ENCODE measurements at regions not wholly inside any gene's neighbourhood (a gene's known extent, or its start where the extent isn't known, plus 50 kb on each side); places are given as distances from the start of the nearest gene placed in this dataset.

DNA sequence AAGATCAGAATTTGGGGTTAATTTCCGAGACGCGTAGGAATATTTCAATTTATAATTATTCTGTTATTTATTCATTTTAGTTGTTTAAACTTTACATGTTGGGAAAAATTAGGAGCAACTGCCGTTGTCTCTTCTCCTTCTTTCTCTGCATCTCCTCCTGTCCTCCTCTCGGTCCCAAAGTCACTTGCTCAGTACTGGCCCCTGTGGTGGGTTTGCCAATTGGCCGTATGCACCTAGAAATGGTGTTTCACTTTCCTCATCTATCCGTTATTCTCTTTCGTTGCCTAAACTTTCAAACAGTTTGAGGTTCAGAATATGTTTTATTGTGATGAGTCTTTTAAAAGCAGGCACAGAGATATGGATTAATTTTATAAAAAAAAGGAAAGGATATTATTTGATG, 517.9 kb downstream of the PLCL1 start:
- Mint-ChIP-seq H3K27me3 (peaks cover 42% of the 10 kb centered on the region), H3K4me1 (peaks cover 15% of the 10 kb centered on the region), H3K4me3 (no peak overlapping the region), H3K9me3 (no peaks in the 10 kb centered on the region), H3K36me3 (ENCODE audit: low read depth) (no peaks in the 10 kb centered on the region), H3K27ac (no peak overlapping the region)
- intact Hi-C loops (cut with micrococcal nuclease) = no loop called here
- DNase-seq = no peak

DNA sequence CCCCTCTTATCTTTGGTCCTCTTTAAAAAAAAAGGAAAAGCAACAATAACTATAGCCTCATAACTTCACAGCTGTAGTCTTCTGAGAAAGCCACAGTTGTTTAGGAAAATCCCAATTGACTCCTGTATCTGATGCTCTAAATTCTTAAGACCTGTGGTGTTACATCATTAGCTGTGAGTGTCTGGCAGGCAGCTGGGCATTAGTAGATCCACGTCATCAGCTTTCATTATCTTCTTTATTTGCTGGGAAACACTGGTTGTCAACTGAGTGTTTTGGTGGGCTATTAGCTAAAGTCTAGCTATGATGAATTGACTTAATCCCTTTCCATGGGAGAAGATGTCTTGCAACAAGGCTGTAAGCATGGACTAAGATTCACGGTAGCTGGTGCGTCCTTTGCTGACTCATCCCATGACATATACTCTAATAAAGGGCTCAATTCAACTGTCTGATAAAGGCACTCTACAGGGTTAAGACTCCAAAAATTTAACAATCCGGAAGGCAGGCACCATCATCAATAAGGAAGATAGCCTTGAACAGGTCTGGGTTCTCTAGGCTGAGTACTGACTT, 517.2 kb downstream of the PLCL1 start:
- peaks cover 47% of the 10 kb centered on the region for H3K27me3 Mint-ChIP-seq
- no peak overlapping the region for H3K27ac Mint-ChIP-seq
- DNase-seq = no peak
- H3K9me3 Mint-ChIP-seq = no peaks in the 10 kb centered on the region
- intact Hi-C loops (cut with micrococcal nuclease) = no loop called here
- no peak overlapping the region for H3K4me3 Mint-ChIP-seq
- peaks cover 12% of the 10 kb centered on the region for H3K4me1 Mint-ChIP-seq
- no peaks in the 10 kb centered on the region for H3K36me3 Mint-ChIP-seq (ENCODE audit: low read depth)

DNA sequence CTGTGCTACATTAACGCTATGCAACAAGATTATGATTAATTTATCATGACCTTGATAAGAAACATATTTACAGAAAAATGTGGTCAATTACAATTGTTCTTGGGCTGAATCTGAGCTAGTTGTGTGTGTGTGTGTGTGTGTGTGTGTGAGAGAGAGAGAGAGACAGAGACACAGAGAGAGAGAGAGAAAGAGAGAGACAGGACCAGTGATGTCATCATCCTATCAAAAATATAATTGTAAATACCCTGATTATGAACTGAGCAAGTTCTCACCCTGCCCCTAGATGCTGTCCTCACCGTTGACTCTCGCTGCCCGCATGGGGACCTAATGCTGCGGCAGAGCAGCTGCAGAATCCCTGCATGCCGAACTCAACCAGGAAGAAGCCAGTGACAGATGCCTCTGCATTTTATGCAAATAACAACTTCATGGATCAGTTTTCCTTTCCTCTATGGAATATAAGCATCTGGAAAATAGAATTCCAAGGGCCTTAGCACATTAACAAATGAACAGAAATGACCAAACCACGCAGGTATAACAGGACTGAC, 512.5 kb downstream of the PLCL1 start:
- H3K36me3 Mint-ChIP-seq (ENCODE audit: low read depth) = no peaks in the 10 kb centered on the region
- H3K27ac Mint-ChIP-seq = no peak overlapping the region
- no peaks in the 10 kb centered on the region for H3K4me1 Mint-ChIP-seq
- no peaks in the 10 kb centered on the region for H3K9me3 Mint-ChIP-seq
- no peak for DNase-seq
- peaks cover 59% of the 10 kb centered on the region for H3K27me3 Mint-ChIP-seq
- H3K4me3 Mint-ChIP-seq = no peak overlapping the region
- intact Hi-C loops (cut with micrococcal nuclease) = loop anchor here (10.0 kb wide), 1 partner anchor 1278 kb away; no protein-coding TSS in a partner anchor

DNA sequence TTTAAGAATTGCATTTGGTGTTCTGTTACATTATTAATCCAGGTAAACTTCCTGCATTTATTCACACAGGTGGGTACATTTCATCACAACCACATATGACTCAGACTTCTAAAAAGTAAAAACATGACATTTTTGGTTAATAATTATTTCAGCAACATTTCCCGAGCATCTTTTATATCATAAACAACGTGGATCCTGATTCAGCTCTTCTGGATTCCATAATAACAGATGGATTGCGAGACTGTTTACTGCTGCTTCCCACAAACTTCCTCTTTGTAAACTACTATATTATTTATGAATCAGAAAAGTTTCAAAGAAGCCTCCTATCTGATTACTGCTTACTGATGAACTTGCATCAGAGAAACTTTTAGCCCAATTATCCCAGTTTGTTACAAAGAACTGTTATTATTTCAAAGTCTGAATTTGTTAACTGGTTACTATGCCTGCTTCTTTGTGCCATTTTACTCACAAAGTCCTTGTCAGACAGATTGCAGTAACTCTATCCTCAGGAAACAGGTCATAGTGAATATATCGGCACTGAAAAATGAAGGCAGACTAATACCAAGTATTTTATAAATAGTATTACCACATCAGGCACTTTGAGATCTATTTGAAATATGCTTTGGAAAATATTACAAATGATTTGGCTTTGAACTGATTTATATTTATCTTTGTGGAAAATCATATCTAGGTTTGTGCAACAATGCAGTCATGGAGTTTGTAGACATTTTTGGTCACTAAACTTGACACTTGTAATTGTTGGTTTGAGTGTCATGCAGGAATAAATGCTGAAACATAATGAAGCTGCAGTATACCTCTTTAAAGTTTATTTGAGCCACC, 511.6 kb downstream of the PLCL1 start:
- Mint-ChIP-seq H3K4me1 (no peaks in the 10 kb centered on the region), H3K27me3 (peaks cover 56% of the 10 kb centered on the region), H3K9me3 (no peaks in the 10 kb centered on the region), H3K36me3 (ENCODE audit: low read depth) (no peaks in the 10 kb centered on the region), H3K27ac (no peak overlapping the region), H3K4me3 (no peak overlapping the region)
- no peak for DNase-seq
- intact Hi-C loops (cut with micrococcal nuclease) = loop anchor here (2.0 to 10.0 kb wide), 2 partner anchors 1173 to 1279 kb away; no protein-coding TSS in a partner anchor

DNA sequence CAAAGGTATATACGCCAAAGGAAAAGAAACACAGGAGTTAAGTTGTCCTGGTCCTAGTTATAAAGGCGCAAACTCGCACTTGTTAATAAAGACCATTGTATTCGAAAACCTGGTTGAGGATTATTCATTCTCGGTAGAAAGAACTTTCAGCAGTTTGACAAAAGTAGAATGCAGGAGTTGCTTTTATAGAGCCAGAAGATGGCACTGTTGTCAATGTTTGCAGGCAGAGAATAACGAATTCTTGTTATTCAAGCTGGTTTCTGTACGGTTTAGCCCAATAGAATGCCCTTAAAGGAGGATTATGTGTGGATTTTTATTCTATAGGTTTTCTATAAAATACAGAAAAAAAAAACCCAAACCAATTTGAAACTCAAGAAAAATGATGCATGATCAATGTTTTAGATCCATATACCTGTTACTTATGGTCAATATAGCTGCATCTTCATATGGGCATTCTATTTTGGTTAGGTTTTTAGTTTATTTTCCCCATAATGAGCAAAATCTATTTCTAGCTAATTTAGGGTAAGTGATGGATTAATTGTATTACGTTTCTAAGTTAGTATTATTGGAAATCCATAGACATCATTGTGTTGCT, 510.3 kb downstream of the PLCL1 start:
- Mint-ChIP-seq H3K27me3 (peaks cover 47% of the 10 kb centered on the region), H3K4me1 (no peaks in the 10 kb centered on the region), H3K4me3 (no peak overlapping the region), H3K36me3 (ENCODE audit: low read depth) (no peaks in the 10 kb centered on the region), H3K27ac (no peak overlapping the region), H3K9me3 (no peaks in the 10 kb centered on the region)
- intact Hi-C loops (cut with micrococcal nuclease) = loop anchor here (2.0 to 10.0 kb wide), 3 partner anchors 1174 to 1428 kb away; no protein-coding TSS in a partner anchor
- DNase-seq = peak; percentile 71

DNA sequence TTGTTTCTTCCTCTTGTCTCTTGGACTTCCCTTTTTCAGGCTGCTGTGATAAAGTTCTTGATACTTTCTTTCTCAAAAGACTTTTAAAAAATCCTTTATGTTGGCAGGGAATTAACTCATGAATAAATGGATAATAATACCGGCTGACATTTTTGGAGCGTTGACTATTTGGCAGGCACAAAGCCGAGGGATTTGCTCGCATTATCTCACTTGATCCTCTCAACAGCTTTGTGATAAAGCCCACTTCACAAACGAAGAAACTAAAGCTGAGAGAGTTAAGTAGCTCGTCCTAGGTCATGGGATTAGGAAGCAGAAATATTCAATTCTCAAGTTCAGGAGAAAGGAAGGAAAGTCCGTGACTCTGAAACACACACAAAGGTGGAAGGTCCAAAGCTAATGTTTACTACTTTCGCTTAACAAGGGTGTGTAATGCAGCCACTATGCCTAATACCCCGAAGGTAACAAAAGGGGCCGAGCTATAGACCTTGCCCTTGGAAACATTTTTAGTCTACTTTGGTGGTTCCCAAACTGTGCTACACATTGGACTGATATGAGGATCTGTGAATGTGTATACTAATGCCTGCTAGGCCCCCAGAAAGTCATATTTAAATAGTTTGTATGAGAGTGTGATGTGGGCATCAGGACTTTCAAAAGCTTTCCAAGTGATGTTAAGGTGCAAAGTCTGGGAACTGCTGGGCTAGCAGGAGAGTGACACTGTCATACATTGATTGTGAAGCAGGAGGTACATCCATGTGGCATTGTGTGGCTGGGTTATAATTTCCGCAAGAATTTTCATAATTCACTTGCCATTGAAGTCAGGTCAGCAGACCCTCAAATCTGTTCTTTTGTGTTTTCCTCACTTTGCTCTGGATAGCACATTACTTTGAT, 508.4 kb downstream of the PLCL1 start:
- H3K27me3 Mint-ChIP-seq = peaks cover 41% of the 10 kb centered on the region
- H3K4me1 Mint-ChIP-seq = no peaks in the 10 kb centered on the region
- no peak overlapping the region for H3K27ac Mint-ChIP-seq
- H3K9me3 Mint-ChIP-seq = no peaks in the 10 kb centered on the region
- no peak overlapping the region for H3K4me3 Mint-ChIP-seq
- intact Hi-C loops (cut with micrococcal nuclease) = loop anchor here (5.0 to 10.0 kb wide), 2 partner anchors 1282 to 1429 kb away; no protein-coding TSS in a partner anchor
- H3K36me3 Mint-ChIP-seq (ENCODE audit: low read depth) = no peaks in the 10 kb centered on the region
- no peak for DNase-seq

DNA sequence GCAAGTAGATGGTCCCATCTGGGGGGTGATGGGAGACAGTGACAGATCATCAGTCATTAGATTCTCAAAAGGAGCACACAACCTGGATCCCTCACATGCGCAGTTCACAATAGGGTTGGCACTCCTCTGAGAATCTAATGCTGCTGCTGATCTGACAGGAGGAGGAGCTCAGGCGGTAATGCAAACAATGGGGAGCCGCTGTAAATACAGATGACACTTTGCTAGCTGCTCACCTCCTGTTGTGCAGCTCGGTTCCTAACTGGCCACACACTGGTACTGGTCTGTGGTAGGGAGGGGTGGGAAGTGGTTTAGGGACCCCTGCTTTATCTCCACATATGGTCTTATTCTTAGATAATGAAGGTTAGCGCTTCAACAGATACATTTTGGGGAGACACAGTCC, 506.6 kb downstream of the PLCL1 start:
- no peak for DNase-seq
- no peaks in the 10 kb centered on the region for H3K36me3 Mint-ChIP-seq (ENCODE audit: low read depth)
- intact Hi-C loops (cut with micrococcal nuclease) = loop anchor here (5.0 to 10.0 kb wide), 2 partner anchors 1284 to 1431 kb away; no protein-coding TSS in a partner anchor
- H3K9me3 Mint-ChIP-seq = no peaks in the 10 kb centered on the region
- no peaks in the 10 kb centered on the region for H3K4me1 Mint-ChIP-seq
- no peak overlapping the region for H3K27ac Mint-ChIP-seq
- no peak overlapping the region for H3K4me3 Mint-ChIP-seq
- peaks cover 38% of the 10 kb centered on the region for H3K27me3 Mint-ChIP-seq

DNA sequence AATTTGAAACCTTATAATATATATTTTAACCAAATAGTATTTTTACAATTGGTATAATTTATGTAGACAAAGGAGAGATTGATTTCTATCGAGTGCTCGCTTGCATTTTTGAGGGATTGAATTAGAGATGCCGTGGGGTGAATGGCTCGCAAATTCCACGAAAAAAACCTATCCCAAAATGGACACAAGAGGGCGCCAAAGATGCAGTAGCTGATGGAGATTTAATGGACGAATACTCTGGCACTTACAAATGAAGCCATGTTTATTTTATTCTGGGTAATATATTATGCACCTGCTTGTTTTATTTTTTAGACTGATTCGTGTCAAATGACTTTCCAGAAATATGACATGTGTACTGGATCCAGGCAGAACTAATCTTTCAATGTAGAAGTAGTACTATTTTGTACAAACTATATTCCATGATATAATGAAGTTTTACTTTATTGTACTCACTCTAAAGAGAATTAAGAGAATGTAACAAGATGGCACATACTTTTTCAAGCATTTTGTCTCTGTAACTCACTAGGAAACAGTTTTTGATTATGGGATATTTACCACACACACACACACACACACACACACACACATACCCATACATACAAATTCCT, 505.4 kb downstream of the PLCL1 start:
- Mint-ChIP-seq H3K36me3 (ENCODE audit: low read depth) (no peaks in the 10 kb centered on the region), H3K4me1 (no peaks in the 10 kb centered on the region), H3K4me3 (no peak overlapping the region), H3K27ac (no peak overlapping the region), H3K9me3 (no peaks in the 10 kb centered on the region), H3K27me3 (peaks cover 28% of the 10 kb centered on the region)
- intact Hi-C loops (cut with micrococcal nuclease) = loop anchor here (5.0 to 10.0 kb wide), 2 partner anchors 1285 to 1433 kb away; no protein-coding TSS in a partner anchor
- DNase-seq = peak; percentile 87

DNA sequence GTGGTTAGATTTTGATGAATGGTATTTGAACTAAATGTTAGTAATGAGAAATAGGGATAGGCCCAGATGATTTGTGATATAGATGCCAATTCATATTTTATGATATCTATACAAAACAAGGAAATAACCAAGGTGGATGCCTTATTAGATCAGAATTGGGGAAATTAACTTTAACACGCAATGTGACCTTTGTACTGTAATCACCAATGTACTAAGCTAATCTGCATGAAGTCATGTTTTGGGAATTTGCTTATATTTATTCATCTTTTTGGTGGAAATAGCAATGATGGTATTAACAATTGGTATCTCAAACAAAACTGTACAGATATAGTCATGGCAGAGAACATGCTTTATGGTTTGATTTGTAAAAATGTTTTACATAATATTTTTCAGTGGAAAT, 504.7 kb downstream of the PLCL1 start:
- no peak for DNase-seq
- no peaks in the 10 kb centered on the region for H3K9me3 Mint-ChIP-seq
- H3K36me3 Mint-ChIP-seq (ENCODE audit: low read depth) = no peaks in the 10 kb centered on the region
- H3K27ac Mint-ChIP-seq = no peak overlapping the region
- peaks cover 23% of the 10 kb centered on the region for H3K27me3 Mint-ChIP-seq
- intact Hi-C loops (cut with micrococcal nuclease) = no loop called here
- no peak overlapping the region for H3K4me3 Mint-ChIP-seq
- H3K4me1 Mint-ChIP-seq = no peaks in the 10 kb centered on the region

DNA sequence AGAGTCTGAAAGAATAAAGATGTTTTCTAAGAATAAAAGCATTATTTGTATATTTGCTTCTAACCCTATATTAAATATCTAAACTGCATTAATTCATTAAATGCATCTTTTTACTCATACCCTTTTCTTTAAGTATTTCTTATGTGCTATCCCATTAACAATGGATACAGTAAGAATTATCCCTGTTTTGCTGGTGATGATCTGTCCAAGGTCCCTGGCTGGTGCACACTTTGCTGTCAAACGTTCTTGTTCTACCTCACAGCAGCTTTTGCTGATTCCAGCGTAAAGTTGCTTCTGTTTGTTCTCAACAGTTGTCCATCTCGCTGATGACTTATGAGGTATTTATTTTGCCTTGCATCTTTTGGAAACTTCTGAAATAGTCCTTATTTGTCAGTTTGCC, 504.0 kb downstream of the PLCL1 start:
- intact Hi-C loops (cut with micrococcal nuclease) = no loop called here

DNA sequence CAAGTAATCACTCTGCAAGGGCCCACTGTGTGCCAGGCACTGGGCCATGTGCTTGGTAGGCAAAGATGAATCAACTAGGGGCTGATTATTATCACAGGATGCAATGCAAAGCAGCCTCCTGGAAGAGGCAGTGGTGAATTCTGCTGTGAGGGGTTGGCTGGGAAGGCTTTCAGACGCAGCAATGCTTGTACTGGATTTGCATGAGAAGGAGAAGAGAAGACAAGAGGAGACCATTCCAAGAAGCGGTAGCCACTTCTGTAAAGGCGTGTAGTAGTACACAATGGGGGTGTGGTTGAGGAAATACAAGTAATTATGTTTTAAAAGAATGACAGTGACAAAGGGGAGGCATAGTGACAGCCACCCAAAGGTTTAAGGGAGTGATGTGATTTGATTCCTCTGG, 502.7 kb downstream of the PLCL1 start:
- Mint-ChIP-seq H3K27ac (no peak overlapping the region), H3K4me3 (no peak overlapping the region), H3K27me3 (peaks cover 11% of the 10 kb centered on the region), H3K9me3 (no peaks in the 10 kb centered on the region), H3K4me1 (no peaks in the 10 kb centered on the region), H3K36me3 (ENCODE audit: low read depth) (no peaks in the 10 kb centered on the region)
- no peak for DNase-seq
- intact Hi-C loops (cut with micrococcal nuclease) = no loop called here

More for the DNA sequence above, 504.0 kb downstream of the PLCL1 start:
- no peak for DNase-seq
- Mint-ChIP-seq H3K27me3 (peaks cover 16% of the 10 kb centered on the region), H3K27ac (no peak overlapping the region), H3K9me3 (no peaks in the 10 kb centered on the region), H3K36me3 (ENCODE audit: low read depth) (no peaks in the 10 kb centered on the region), H3K4me3 (no peak overlapping the region), H3K4me1 (no peaks in the 10 kb centered on the region)

DNA sequence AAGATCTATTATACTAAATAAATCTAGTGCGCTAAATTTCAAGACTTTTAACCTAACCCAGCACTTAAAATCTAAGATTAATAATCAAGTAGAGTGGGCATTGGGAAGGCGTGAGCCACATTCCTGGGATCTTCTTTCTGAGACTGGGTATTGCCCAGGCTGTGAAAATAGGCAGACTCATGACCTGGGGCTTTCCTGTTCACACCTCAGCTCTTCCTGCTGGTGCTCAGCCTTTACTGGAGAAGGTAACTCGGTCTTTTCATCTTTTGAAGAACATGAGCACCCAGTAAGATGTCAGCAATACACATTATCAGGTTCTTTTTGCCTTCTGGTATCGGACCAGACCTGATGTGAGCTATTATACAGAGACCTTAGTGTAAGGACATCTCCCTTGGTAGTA, 500.5 kb downstream of the PLCL1 start:
- H3K27me3 Mint-ChIP-seq = peaks cover 8% of the 10 kb centered on the region
- intact Hi-C loops (cut with micrococcal nuclease) = no loop called here
- no peak for DNase-seq
- no peak overlapping the region for H3K4me3 Mint-ChIP-seq
- no peaks in the 10 kb centered on the region for H3K9me3 Mint-ChIP-seq
- H3K36me3 Mint-ChIP-seq (ENCODE audit: low read depth) = no peaks in the 10 kb centered on the region
- no peak overlapping the region for H3K27ac Mint-ChIP-seq
- no peaks in the 10 kb centered on the region for H3K4me1 Mint-ChIP-seq

DNA sequence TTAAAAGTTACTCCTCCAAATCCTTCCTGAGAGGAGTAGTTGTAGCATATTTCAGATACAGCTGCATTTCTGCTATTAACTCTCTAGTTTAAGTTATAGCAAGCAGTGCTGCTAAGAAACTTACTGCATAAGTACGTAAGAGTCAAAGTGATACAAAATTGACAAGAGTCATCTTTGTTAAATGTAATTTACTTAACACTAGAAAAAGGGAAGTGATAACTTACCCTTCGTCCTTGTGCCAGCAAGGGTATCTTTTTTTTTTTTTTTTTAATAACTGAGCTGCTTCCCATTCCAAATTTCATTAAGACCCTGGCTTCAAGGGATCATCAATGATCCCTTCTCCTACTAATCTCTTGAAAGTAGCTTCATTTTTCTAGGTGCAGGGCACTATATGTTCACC, 493.0 kb downstream of the PLCL1 start:
- Mint-ChIP-seq H3K9me3 (no peaks in the 10 kb centered on the region), H3K4me1 (no peaks in the 10 kb centered on the region), H3K27ac (no peak overlapping the region), H3K4me3 (no peak overlapping the region), H3K36me3 (ENCODE audit: low read depth) (no peaks in the 10 kb centered on the region), H3K27me3 (peaks cover 2% of the 10 kb centered on the region)
- intact Hi-C loops (cut with micrococcal nuclease) = loop anchor here (10.0 kb wide), 3 partner anchors 173 to 883 kb away; partner anchors contain the start of gene MARS2
- DNase-seq = no peak

Measured in activated CD4-positive, alpha-beta T cell treated with anti-CD3 and anti-CD28 coated beads, Interleukin-2, amount 10 ng/mL, durations not matched to agents 24 days and 14 days (primary cell).